ENCODE measurements at regions not wholly inside any gene's neighbourhood (a gene's known extent, or its start where the extent isn't known, plus 50 kb on each side); places are given as distances from the start of the nearest gene placed in this dataset.
A peak's percentile ranks its signal among the peaks of the same experiment; 100 is the strongest.

DNA sequence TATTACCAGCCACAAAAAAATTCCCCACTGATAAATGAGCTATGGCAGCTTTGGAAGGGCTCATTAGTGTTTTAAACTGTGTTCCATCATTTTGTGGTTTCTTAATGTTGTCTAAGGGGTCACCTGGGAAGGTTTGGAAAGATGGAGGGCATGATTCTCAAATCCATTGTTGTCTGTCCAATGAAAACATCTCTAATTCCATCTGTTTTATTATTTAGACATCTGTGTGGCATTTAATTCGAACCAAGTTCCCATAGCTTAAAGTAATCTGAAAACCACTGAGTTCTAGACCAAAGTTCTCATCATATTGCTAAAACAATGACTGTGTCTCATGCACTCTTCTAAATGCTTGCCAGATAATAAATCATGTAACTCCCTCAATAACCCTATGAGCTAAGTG, 103.8 kb upstream of the PPP3CA start:
- no peak overlapping the region for H3K4me3 ChIP-seq (replicated peaks in 1 of 2; ENCODE audit: low read depth in 2 of 2, low read length in 2 of 2)
- no peak for DNase-seq (ENCODE audit: low read depth in 2 of 2)
- TF ChIP-seq, protein P1, sequence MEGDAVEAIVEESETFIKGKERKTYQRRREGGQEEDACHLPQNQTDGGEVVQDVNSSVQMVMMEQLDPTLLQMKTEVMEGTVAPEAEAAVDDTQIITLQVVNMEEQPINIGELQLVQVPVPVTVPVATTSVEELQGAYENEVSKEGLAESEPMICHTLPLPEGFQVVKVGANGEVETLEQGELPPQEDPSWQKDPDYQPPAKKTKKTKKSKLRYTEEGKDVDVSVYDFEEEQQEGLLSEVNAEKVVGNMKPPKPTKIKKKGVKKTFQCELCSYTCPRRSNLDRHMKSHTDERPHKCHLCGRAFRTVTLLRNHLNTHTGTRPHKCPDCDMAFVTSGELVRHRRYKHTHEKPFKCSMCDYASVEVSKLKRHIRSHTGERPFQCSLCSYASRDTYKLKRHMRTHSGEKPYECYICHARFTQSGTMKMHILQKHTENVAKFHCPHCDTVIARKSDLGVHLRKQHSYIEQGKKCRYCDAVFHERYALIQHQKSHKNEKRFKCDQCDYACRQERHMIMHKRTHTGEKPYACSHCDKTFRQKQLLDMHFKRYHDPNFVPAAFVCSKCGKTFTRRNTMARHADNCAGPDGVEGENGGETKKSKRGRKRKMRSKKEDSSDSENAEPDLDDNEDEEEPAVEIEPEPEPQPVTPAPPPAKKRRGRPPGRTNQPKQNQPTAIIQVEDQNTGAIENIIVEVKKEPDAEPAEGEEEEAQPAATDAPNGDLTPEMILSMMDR (IDR thresholded peaks at IDR 0.05; ENCODE audit: low read depth, low read length), result no peak

DNA sequence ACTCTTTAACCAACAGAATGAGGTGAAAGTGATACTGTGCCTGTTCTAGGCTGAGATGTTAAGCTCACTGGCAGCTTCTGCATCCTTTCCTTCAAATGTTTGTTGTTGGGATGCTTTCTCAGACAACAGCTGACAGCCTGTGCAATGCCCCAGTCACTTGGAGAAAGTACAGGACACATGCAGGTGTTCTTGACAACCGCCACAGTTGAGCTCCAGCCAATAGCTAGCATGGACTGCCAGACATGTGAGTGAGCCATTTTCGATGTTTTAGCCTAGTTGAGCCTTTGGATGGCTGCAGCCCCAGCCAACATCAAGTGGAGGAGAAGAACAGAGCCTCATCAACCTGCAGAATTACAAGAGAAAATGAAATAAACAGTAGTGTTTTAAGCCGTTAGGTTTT, 94.1 kb upstream of the PPP3CA start:
- no peak overlapping the region for H3K4me3 ChIP-seq (replicated peaks in 1 of 2; ENCODE audit: low read depth in 2 of 2, low read length in 2 of 2)
- TF ChIP-seq, protein P1 (IDR thresholded peaks at IDR 0.05; ENCODE audit: low read depth, low read length), result no peak

DNA sequence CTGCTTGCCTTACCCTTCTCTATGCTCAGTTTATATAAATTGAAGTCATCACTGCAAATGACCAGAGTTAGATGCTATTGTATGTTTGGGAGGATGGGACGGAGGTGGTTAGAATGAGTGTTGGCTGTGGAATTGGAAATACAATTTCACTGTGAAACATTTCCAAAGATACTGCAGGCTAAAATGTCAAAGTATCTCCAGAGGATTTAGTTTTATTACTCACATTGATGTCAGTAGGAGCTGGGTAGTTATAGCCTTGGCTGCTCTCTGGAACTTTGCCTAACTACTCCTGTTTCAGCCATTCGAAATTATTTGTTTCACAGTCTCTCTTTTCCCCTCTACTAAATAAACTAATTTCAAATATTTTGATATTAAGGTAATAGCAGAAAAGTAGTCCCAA, 92.6 kb upstream of the PPP3CA start:
- DNase-seq (ENCODE audit: low read depth in 2 of 2), result peak; percentile 17 to 55
- TF ChIP-seq, protein P1 (IDR thresholded peaks at IDR 0.05; ENCODE audit: low read depth, low read length), result no peak
- H3K4me3 ChIP-seq (replicated peaks in 1 of 2; ENCODE audit: low read depth in 2 of 2, low read length in 2 of 2), result no peak overlapping the region

More for the DNA sequence above, 94.1 kb upstream of the PPP3CA start:
- no peak for DNase-seq (ENCODE audit: low read depth in 2 of 2)

DNA sequence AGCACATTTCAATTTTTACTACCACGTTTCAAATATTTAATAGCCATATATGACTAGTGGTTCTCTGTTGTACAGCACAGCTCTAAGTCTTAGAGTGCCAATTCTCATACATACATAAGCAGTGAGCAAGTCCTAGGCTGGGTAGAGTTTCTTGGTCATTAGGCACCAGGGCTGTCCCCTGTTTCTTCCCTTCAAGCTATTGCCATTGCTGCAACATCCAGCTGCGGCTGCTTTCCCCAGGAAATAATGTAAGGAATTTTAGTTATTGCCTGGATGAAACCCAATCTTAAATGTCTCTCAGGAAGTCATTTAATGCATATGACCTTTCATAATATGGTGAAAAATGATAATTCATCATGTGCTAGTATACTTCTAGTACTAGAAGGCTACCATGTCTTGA, 74.1 kb upstream of the PPP3CA start:
- no peak overlapping the region for H3K4me3 ChIP-seq (replicated peaks in 1 of 2; ENCODE audit: low read depth in 2 of 2, low read length in 2 of 2)
- DNase-seq (ENCODE audit: low read depth in 2 of 2), result no peak
- TF ChIP-seq, protein P1 (IDR thresholded peaks at IDR 0.05; ENCODE audit: low read depth, low read length), result no peak

DNA sequence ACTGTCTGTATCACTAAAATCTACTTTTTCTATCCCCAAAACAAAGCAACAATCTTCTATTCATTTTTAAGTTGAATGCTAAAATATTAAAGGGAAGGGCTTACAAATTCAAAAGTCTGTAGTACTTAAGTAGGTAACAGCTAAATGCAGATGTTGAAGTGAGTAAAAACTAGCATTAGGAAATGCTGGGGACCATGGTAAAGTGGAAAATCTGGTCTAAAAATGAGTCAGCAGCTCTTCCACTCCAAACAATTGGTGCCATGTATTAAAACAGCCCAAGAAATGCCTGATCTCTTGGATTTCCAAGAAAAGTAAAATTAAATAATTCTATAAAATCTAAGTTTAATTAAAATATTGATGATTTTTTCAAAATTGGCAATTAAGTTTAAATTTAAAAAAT, 73.3 kb upstream of the PPP3CA start:
- H3K4me3 ChIP-seq (replicated peaks in 1 of 2; ENCODE audit: low read depth in 2 of 2, low read length in 2 of 2), result no peak overlapping the region
- TF ChIP-seq, protein P1 (IDR thresholded peaks at IDR 0.05; ENCODE audit: low read depth, low read length), result no peak
- DNase-seq (ENCODE audit: low read depth in 2 of 2), result peak in 1 of 2 donors; percentile 61

DNA sequence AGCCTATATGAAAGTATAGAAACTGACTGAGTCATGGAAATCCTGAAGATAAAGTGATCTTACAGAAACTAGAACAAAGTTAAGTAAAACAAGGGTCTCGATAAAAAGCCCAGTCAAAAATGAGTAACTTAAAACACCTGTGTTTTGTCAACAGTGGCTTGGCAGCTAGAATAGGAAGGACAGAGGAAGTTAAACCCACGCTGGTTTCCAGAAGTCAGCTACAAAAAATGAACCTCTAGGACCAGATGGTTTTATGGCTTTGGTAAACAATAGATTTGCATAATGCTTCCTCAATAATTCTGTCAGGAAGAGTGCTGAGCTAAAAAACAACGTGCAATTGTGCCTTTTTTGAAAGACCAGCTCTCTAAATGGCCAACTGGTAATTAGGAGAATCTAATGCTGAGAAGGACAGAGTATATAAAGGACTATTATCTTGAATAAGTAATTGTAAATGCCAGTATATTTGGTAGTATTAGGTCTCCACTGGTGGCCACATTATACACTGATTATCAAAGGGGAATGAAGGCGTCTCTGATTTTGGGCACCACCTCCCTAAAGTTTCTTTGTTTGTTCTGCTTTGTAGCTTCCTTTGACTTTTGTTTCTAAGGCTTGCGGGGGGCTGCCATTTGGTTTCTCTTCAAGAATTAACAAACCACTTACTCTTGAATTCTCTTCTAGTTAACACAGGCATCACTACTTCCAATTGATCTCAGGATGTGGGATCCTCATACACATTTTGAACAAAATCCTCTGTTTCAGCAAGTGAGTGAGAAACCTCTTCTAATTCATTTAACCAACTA, 72.2 kb upstream of the PPP3CA start:
- H3K4me3 ChIP-seq (replicated peaks in 1 of 2; ENCODE audit: low read depth in 2 of 2, low read length in 2 of 2), result no peak overlapping the region
- TF ChIP-seq, protein P1 (IDR thresholded peaks at IDR 0.05; ENCODE audit: low read depth, low read length), result no peak
- peak; percentile 67 to 68 for DNase-seq (ENCODE audit: low read depth in 2 of 2)

Measured in cardiac fibroblast (primary cell).